RWPE2 (cell line): ENCODE measurements at regions not wholly inside any gene's neighbourhood (a gene's known extent, or its start where the extent isn't known, plus 50 kb on each side); places are given as distances from the start of the nearest gene placed in this dataset.

ENCODE experiments used
- ATAC-seq: fragments of 200-7000 bp; cut with Tn5 transposase; 3 replicates; pipeline ENCODE4 v1.9.1; 2021; ENCODE audit warnings: low read depth
- DNase-seq: peaks from one replicate; pipeline ENCODE4 v3.0.0-alpha.2; 2020; ENCODE audit warnings: low spot score
- H3K27ac ChIP-seq: fragments of 450-650 bp; 2 replicates; pipeline ENCODE4 v1.5.1; 2017; ENCODE audit warnings: mild to moderate bottlenecking; ENCODE audit not compliant: poor library complexity, severe bottlenecking
- H3K27me3 ChIP-seq: fragments of 250-450 bp; sonication (Bioruptor Pico); 2 replicates; pipeline ENCODE4 v1.5.1; 2021; ENCODE audit warnings: mild to moderate bottlenecking, moderate library complexity; ENCODE audit not compliant: insufficient read depth, poor library complexity, severe bottlenecking
- H3K36me3 ChIP-seq: fragments of 250-450 bp; sonication (Bioruptor Pico); 2 replicates; pipeline ENCODE4 v1.5.1; 2020; ENCODE audit warnings: low read depth, mild to moderate bottlenecking, moderate library complexity
- H3K4me1 ChIP-seq: fragments of 250-450 bp; sonication (Bioruptor Pico); 2 replicates; pipeline ENCODE4 v1.5.1; 2021; ENCODE audit warnings: mild to moderate bottlenecking, moderate library complexity; ENCODE audit not compliant: insufficient read depth, poor library complexity, severe bottlenecking
- H3K4me3 ChIP-seq: fragments of 250-450 bp; sonication (Bioruptor Pico); 2 replicates; pipeline ENCODE4 v1.5.1; 2021; ENCODE audit warnings: mild to moderate bottlenecking, moderate library complexity; ENCODE audit not compliant: severe bottlenecking
- H3K9me3 ChIP-seq: fragments of 250-450 bp; sonication (Bioruptor Pico); 2 replicates; pipeline ENCODE4 v1.5.1; 2021; ENCODE audit warnings: mild to moderate bottlenecking, moderate library complexity; ENCODE audit not compliant: severe bottlenecking
- CTCF ChIP-seq: fragments of 450-650 bp; IDR thresholded peaks from one replicate; pipeline ENCODE4 v1.5.1; 2017; ENCODE audit warnings: mild to moderate bottlenecking, moderate library complexity; ENCODE audit not compliant: poor library complexity, severe bottlenecking

DNA sequence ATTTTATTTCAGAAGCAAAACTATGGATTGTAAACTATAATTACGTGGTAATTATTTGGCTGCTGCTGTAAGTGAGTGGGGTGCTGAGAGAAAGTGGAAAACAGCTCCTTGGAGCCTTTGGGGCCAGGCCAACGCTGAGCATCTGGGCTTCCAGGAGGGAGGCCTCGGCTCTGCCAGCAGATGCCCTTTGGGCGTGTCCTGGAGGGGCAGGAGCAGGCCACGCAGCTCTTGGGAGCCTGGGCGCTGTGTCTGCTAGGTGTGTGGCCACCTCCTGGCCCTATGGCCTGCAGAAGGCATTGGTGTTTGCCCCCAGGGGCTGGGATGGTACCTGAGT lies 423.3 kb downstream of the GLRX3 start:
- Histone ChIP-seq H3K27me3 (no peaks in the 10 kb centered on the region), H3K4me3 (no peak overlapping the region), H3K36me3 (no peaks in the 10 kb centered on the region), H3K9me3 (no peaks in the 10 kb centered on the region), H3K4me1 (no peaks in the 10 kb centered on the region), H3K27ac (no peak overlapping the region)
- TF ChIP-seq CTCF = no peak
- ATAC-seq (no peak), DNase-seq (no peak)

- no peak for DNase-seq
- H3K36me3 ChIP-seq = no peaks in the 10 kb centered on the region
- no peak overlapping the region for H3K4me3 ChIP-seq
- no peak for TF ChIP-seq CTCF
- no peaks in the 10 kb centered on the region for H3K27me3 ChIP-seq
- H3K4me1 ChIP-seq = no peaks in the 10 kb centered on the region
- no peak for ATAC-seq
- H3K9me3 ChIP-seq = no peaks in the 10 kb centered on the region
- H3K27ac ChIP-seq = no peak overlapping the region
Observed at GRCh38 chr10:130560116-130560515, 423.9 kb downstream of the GLRX3 start.

DNA sequence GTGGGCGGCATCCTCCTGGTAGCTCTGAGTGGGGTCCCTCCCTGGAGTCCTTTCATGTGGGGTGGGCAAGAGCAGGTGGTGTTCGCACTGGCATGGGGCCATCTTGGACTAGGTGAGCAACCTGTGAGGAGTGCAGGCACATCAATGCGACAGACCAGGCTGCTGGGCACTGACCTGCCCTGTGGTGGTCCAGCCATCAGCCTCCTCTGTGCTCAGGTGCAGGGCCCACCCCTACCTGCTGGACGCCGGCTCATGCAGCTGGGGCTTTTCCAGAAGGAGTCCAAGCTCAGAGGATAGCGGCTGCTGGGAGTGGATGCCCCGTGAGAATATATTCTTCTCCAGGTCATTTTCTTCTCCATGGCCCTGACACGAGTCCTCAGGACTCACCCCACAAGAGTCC lies 424.4 kb downstream of the GLRX3 start:
- DNase-seq (no peak), ATAC-seq (no peak)
- Histone ChIP-seq H3K27me3 (no peaks in the 10 kb centered on the region), H3K36me3 (no peaks in the 10 kb centered on the region), H3K27ac (no peak overlapping the region), H3K4me1 (no peaks in the 10 kb centered on the region), H3K4me3 (no peak overlapping the region), H3K9me3 (no peaks in the 10 kb centered on the region)
- no peak for TF ChIP-seq CTCF

DNA sequence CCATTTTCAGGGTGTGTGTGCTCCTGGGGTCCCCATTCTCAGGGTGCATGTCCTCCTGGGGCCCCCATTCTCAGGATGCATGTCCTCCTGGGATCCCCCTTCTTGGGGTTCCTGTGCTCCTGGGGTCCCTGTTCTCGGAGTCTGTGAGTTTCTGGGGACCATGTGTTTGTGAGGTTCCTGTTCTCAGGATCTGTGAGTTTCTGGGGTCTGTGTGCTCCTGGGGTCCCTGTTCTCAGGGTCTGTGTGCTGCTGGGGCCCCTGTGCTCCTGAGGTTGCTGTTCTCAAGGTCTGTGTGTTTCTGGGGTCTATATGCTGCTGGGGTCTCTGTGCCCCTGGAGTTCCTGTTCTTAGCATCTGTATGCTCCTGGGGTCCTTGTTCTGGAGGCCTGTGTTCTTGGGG lies 425.5 kb downstream of the GLRX3 start:
- no peaks in the 10 kb centered on the region for H3K36me3 ChIP-seq
- no peak for ATAC-seq
- DNase-seq = no peak
- H3K4me3 ChIP-seq = no peak overlapping the region
- H3K27ac ChIP-seq = no peak overlapping the region
- no peaks in the 10 kb centered on the region for H3K27me3 ChIP-seq
- H3K9me3 ChIP-seq = no peaks in the 10 kb centered on the region
- no peak for TF ChIP-seq CTCF
- H3K4me1 ChIP-seq = no peaks in the 10 kb centered on the region

- no peaks in the 10 kb centered on the region for H3K36me3 ChIP-seq
- H3K4me1 ChIP-seq = no peaks in the 10 kb centered on the region
- no peak for TF ChIP-seq CTCF
- H3K27me3 ChIP-seq = no peaks in the 10 kb centered on the region
- H3K4me3 ChIP-seq = no peak overlapping the region
- DNase-seq = no peak
- H3K27ac ChIP-seq = no peak overlapping the region
- no peak for ATAC-seq
- H3K9me3 ChIP-seq = no peaks in the 10 kb centered on the region
Observed at GRCh38 chr10:130567011-130567410, 430.8 kb downstream of the GLRX3 start.
